HG03108 (cell line): ENCODE measurements at regions not wholly inside any gene's neighbourhood (a gene's known extent, or its start where the extent isn't known, plus 50 kb on each side); places are given as distances from the start of the nearest gene placed in this dataset.

Source experiments
- ATAC-seq: cut with Tn5 transposase; IDR thresholded peaks from one replicate; pipeline ENCODE4 v1.9.1; 2021; ENCODE audit warnings: moderate library complexity; ENCODE audit not compliant: unreplicated experiment

DNA sequence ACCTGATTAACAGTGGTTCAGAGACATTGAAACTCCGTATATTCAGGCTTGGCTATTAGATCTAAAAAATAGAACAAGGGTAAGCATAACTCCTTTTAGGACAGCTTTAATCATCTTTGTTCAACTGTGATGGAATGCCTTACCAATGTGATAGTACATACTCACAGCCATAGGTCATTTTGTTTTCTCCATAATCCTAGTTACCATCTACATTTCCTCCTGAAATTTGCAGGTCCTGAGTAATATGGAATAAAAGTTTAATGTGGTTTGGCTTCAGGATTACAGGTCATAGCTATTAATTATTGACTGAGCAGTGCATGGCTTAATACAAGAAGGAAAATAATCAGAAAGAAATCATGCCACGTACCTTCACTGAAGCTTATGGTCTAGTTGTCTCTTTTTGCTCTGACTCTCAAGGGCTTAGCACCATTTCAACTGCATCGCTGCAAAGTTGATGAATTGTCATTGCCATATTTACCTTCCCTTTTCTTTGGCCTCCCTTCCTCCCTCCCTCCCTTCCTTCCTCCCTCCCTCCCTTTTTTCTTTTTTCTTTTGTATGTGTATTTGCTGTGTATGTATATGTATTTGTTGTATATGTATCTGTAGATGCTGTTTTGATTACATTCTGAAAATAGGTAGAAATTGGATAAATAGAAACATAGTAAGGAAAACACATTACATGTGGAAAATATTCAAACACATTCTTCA is 250.9 kb upstream of the ZNF608 start:
- no peak for ATAC-seq

DNA sequence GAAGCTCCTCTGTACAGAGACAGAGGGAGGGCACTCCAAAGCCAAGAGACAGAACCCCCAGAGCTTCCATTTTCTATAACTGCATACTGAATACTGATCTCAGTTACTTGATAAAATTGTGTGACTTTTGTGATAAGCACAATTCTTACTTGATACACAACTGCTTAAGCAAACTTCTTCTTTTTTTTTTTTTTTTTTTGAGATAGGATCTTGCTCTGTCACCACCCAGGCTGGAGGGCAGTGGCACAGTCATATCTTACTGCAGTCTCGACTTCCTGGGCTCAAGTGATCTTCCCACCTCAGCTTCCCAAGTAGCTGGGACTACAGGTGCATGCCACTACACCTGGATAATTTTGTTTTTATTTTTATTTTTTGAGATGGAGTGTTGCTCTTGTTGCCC is 252.1 kb upstream of the ZNF608 start:
- no peak for ATAC-seq

DNA sequence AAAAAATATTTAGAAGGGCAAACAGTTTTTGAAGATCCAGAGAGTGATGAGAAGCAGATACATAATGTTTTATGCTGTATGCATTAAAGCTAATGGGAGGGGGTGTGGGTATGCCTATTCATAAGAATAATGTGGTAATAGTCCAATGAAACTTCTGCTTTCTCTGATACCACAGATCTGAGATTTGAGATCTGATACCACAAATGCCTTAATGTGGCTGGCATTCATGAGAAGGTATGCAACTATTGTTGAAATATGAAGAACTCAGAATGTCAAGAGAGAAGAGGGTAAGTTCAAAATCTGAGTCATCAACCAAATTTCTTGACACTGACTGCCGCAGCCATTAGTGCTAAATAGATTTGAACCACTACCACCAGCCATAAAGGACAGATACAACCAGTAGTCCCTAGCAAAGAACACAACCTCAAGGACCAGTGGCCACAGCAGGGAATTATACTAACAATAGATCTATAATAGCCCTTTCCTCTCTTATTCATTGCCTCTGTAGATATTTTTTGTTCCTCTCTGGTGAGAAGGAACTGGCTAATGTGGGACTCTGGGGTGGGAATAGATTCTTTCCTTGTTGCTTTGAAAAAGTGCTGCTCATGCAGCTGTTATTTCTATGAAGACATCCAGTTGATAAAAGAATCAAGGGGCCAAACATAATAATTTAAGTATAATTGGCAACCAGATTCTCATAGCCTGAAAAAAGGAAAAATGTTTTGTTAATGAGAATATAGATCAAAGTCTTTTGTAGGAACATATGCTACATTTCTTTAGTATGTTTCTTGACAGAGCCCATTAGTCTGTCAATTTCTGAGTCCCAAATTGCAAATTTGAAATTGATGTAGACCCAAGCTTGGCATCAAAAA is 256.5 kb upstream of the ZNF608 start:
- ATAC-seq: no peak

- ATAC-seq: no peak
Measured at GRCh38 chr5:125004009-125004408, 257.6 kb upstream of the ZNF608 start.

GRCh38 chr5:125005266-125005665 is 258.8 kb upstream of the ZNF608 start:
- peak; percentile 52 for ATAC-seq

- ATAC-seq: peak; percentile 66
Measured at GRCh38 chr5:125006011-125006685, 259.7 kb upstream of the ZNF608 start.

DNA sequence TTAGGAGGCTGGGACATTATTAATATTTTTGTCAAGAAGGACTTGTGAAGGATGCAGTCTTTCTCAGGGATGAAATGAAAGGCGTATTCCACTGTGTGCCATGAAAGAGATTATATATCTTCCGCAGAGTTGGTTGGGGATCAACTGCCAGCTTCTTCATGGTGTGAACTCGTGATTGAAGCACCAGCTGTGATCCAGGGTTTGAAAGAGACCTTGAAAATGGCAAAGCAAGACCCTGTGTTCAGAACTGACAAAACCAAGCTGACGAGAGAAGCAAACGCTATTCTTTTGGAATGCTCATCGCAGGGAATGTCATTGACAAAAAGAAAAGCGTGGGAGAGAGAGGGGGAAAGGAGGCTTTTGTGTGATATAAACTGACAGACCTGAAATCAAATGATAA is 263.9 kb upstream of the ZNF608 start:
- no peak for ATAC-seq

DNA sequence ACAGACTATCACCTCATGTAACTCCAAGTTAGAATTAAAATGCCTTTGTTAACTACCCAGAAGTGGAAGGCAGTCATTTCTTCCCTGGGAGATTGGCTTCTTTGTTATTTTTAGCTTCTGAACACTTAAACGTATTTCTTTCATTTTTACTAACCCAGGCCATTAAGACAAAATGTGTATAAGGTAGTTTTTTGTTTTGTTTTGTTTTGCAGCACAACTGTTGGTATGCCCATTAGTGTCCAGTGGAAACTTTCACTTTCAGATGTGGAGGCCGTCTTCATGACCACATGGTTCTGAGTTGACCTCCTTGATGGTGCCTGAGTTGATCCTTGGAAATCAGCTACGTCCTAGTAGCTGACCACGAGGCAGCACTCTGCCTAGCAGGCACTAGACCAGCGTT is 264.6 kb upstream of the ZNF608 start:
- ATAC-seq: peak; percentile 41

DNA sequence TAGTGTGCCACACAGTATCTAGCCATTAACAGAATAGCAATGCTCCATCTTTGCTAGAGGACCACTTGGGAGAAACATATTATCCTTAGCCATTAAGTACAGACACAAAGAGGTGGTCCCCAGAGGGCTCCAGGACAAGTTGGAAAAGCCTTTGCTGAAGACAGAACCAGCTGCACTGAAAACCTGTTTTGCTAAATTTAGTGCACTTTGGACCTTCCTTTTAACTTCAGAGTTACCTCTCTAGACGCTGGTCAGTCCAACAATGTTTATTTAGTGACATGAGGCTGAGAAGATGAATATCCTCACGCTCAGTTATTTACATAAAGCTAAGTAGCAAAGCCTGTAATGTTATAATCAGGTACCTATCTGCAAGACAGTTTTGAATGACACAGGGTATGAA is 265.0 kb upstream of the ZNF608 start:
- no peak for ATAC-seq

DNA sequence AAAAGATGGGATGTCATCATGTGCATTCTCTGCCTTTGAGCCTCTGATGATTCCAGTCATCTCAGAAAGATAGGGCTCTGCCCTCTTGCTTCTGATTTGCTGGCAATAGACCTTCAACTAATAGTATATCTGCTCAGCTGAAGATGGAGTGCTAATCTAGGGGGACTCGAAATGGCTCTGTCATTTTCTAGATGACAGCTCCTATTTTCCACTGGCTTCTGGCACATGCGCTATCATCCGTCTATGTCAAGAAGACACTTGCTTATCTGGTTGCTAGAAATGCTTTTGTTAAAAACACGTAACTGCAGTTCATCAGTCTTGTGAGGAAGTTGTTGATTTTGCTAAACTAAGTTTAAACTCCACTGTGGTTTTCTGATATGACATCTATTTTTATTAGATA is 265.5 kb upstream of the ZNF608 start:
- ATAC-seq: no peak

- no peak for ATAC-seq
Measured at GRCh38 chr5:125012727-125013451, 266.4 kb upstream of the ZNF608 start.

DNA sequence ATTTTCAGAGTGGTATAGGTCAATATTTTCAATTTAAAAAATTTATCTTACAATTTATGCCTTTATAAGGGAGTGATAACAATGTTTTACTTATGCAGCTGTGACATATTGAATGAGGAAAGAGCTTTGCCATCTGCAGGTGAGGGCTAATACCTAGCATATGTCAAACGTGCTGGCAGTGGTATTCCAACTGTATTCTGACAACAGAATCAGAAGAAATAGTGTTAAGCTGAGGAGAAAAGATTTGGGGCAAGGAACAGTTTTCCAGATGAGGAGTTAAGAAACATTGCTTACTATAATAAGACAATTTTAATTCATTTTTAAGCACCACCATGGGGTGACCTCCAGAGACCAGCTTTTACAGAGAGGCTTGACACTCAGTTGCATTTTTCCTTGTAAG is 267.8 kb upstream of the ZNF608 start:
- ATAC-seq: no peak

DNA sequence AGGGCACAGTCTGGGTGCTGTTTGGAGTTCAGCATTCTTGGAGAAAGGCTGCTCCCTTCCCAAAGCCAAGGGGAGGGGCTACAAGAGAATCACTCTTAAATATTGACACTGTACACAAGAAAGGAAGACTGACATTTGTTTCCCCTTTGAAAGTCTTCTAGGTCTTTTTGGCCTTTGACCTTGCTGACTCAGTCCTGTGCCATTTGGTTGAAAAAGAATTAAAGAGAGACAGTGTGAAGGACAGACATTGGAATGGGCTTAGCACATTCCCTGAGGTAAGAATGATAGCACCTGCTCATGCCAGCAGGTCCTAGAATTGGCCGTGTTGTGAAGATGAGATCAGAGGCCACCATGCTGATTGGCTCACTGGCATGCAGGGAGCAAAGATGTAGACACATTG is 271.4 kb upstream of the ZNF608 start:
- ATAC-seq: no peak

DNA sequence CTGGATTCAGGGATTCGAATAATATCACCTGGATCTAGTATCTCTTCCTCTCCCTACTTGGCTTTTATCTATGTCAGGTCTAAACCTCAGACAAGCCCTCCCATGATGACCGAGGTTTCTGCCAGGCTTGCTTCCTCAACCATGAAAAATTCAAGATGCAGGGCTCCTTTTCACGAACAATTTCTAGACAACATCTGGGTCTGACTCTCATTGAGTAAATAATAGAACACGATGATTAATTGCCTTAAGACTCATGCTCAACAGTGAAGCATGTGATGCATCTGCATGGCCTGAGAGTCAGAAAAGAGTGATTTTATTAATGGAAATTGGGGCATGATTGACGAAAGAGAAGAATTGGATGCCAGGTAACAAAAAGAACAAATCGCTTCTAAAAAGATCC is 277.2 kb upstream of the ZNF608 start:
- no peak for ATAC-seq

GRCh38 chr5:125026867-125027731 is 280.7 kb upstream of the ZNF608 start:
- ATAC-seq: no peak

- no peak for ATAC-seq
Measured at GRCh38 chr5:125032286-125032685, 285.8 kb upstream of the ZNF608 start.

DNA sequence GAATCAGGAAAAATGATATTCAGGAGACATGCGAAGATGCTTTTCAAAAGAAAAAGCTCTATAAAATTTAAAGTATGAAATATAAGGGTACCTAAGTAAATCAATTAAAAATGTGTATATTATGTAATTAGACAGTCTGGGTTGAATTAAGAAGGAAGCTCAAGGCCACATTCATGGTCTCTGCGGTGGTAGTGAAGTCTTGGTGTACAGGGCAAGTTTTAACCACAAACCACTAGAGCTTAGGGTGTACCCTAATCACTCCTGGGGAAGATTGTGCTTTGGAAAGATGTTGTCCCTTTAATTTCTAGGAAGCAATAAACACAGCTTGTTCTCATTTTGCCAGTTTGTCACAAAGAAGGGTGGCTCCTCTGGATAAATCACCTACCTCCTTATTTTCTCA is 287.2 kb upstream of the ZNF608 start:
- no peak for ATAC-seq

- no peak for ATAC-seq
Measured at GRCh38 chr5:125034331-125034730, 287.9 kb upstream of the ZNF608 start.

DNA sequence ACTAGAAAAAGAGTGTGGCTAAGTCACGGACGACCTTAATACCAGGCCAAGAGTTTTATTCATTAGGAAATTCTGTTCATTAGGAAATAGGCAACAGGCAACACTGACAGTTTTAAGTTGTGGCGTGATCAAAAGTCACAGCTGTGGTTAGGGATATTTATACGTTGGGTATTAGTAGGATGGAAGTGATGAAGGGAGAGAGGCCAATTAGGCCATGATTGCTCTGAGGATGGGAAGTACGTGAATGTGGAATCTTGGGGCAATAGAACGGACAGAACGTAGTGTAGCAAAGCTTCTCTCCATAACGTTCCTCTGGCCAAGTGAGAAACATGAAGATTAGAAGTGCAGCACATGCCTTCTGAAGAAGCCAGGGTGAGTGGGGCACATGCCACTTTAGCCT is 290.1 kb upstream of the ZNF608 start:
- no peak for ATAC-seq

GRCh38 chr5:125037020-125037419 is 290.6 kb upstream of the ZNF608 start:
- ATAC-seq: no peak
